ENCODE measurements at regions not wholly inside any gene's neighbourhood (a gene's known extent, or its start where the extent isn't known, plus 50 kb on each side); places are given as distances from the start of the nearest gene placed in this dataset.

DNA sequence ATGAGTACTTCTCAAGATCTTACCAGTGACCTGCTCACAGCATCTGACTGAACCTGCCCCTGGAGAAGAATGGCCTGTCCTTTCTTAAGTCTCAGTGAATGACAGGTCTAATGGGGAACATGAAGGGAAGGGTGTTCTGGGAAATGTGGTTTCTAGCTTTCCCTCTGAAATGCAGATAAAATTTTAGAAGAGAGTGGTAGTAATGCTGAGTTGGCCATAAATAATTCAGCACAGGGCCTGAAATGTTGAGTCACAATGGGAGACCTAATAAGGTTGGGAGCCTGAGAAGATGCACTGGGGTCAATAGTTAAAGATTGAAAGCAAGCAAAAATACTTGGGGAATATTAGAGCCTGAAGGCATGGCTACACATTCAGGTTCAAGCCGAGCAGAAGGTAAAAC lies 214.9 kb upstream of the ARHGAP24 start:
- DNase-seq (ENCODE audit: low read depth in 2 of 2), result no peak

- DNase-seq (ENCODE audit: low read depth in 2 of 2), result no peak
Measured at GRCh38 chr4:85265234-85265633, 209.7 kb upstream of the ARHGAP24 start.

- DNase-seq (ENCODE audit: low read depth in 2 of 2), result no peak
Measured at GRCh38 chr4:85268188-85268587, 206.8 kb upstream of the ARHGAP24 start.

DNA sequence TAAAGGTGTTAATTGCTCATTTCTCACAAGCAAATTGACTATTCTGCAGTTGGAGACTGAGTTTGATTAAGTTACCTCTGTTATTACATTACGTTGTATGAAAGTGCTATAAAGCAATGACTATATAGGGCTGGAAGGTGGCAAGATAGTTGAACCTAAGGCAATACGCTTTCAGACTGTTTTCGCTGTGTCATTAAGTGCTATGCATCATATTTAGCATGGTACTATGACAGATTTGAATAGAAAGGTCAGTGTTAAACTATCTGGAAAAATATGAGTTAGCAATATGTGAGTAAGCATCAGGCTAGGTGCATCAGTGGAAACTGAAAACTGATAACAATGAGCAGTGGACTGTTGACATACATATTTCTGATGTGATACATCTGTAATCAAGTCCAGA lies 206.0 kb upstream of the ARHGAP24 start:
- DNase-seq (ENCODE audit: low read depth in 2 of 2), result no peak

DNA sequence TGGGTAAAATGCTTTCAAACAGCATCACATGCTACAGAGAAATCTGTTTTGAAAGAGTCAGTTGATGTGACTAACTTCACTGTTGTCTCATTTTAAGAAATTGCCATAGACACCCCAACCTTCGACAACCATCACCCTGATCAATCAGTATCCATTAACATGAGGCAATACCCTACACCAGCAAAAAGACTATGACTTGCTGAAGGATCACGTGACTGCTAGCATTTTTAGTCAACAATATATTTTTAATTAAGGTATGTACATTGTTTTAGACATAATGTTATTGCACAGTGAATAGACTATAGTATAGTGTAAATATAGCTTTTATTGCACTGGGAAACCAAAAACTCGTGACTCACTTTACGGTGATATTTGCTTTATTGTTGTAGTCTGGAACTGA lies 200.0 kb upstream of the ARHGAP24 start:
- DNase-seq (ENCODE audit: low read depth in 2 of 2), result no peak

DNA sequence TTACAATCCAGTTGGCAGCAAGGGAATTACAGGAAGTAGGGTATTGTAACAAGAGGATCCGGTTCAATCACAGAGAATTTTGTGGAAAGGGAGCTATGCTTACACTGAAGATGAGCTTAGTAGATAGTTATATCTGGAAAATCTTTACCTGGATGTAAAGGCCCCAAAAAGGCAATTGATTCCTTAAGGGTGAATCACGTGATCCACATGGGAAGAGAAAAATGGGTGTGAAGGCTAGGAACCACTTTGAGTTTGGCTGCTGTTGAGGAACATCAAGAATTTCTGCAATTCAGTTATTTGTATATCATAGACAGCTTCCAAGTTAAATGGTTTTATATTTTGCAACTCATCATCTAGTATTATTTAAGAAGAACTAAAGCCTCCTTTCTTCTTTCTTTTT lies 194.0 kb upstream of the ARHGAP24 start:
- DNase-seq (ENCODE audit: low read depth in 2 of 2), result no peak

DNA sequence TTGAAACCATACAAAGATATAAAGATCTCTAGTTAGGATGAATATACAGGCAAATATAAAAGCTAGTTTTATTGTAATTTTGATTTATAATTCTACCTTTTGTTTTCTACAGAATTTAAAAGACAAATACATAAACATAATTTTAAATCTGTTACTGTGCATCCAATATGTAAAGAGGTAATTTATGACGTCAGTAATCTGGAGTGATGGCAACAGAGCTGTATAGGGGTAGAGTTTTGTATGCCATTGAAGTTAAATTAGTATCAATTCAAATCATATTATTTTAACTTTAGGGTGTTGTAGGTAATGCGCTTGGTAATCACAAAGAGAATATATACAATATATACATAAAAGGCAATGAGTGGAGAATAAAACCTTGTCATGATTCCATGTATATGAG lies 183.7 kb upstream of the ARHGAP24 start:
- DNase-seq (ENCODE audit: low read depth in 2 of 2), result no peak

DNA sequence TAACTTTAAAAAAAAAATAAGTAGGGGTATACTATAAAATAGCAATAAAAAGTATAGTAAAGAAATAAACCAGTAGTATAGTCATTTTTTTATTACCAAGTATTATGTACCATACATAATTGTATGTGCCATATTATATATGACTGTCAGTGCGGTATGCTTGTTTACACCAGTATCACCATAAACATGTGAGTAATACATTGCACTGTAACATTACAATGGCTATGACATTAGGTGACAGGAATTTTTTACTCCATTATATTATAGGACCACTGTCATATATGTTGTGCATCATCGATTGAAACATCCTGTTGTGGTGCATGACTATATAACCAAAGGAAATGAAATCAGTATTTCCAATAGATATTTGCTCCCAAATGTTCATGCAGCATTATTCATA lies 176.9 kb upstream of the ARHGAP24 start:
- no peak for DNase-seq (ENCODE audit: low read depth in 2 of 2)

DNA sequence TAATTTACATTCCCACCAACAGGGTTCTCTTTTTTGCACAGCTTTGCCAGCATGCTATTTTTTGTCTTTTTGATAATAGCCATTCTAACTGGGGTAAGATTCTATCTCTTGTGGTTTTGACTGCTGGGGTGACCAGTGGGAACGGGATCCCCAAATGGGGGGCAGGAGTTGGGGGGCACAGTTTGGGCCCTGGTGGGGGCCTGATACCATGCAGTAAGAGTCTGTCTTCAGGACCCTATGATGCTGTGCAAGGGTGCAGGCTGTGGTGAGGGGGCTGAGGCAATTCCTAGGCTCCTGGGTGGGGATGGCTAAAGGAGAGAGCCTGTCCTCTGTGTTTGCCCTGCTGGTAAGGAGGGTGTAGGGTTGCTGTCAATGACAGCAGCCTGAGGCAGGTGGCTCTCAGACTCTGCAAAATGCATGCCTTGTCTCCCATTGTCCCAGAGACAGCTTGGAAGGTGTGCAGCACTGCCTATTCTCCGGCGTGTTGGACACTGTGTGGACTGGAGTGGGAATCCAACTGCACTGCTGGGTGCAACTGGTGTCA lies 172.7 kb upstream of the ARHGAP24 start:
- no peak for DNase-seq (ENCODE audit: low read depth in 2 of 2)

- DNase-seq (ENCODE audit: low read depth in 2 of 2), result no peak
Measured at GRCh38 chr4:85302756-85303155, 172.2 kb upstream of the ARHGAP24 start.

- no peak for DNase-seq (ENCODE audit: low read depth in 2 of 2)
Measured at GRCh38 chr4:85318415-85318814, 156.5 kb upstream of the ARHGAP24 start.

DNA sequence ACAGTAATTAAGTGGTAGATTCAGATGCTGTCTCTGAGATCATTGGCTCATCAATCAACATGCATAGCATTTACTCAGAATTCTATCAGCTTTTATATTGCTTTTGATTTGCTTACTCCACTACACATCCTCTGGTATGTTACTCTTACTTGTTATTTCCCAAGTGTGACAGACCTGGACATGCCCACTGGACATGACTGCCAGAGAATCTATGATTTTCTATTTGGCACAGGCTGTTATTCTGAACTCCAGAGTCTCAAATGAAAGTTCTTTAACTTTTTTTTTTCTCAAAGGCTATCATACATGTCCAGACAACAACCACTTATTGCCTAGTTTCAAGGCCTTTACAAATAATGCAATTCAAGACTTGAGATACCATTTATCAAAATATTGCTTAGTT lies 116.1 kb upstream of the ARHGAP24 start:
- no peak for DNase-seq (ENCODE audit: low read depth in 2 of 2)

- DNase-seq (ENCODE audit: low read depth in 2 of 2), result no peak
Measured at GRCh38 chr4:85362550-85362949, 112.4 kb upstream of the ARHGAP24 start.

- no peak for DNase-seq (ENCODE audit: low read depth in 2 of 2)
Measured at GRCh38 chr4:85367815-85368214, 107.1 kb upstream of the ARHGAP24 start.

- DNase-seq (ENCODE audit: low read depth in 2 of 2), result no peak
Measured at GRCh38 chr4:85368240-85368639, 106.7 kb upstream of the ARHGAP24 start.

DNA sequence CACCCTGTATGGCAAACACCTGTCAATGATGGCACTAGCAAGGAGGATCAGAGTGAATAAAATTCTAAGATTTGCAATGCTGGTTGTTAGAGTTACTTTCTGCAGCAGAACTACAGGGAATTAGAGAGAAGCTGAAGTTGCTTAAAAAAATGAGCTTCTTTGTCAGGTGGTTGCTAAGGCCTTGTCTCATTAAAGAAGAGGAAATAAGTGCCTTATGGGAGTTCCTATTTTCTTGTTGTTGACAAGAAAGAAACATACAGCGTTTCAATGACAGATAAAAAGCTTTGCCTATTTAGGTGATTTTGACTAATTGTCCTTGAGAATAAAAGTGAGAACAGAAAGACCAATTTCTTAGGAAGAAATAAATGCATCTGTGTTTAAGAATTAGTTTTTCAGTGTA lies 106.0 kb upstream of the ARHGAP24 start:
- DNase-seq (ENCODE audit: low read depth in 2 of 2), result no peak

GRCh38 chr4:85369703-85370380 lies 105.1 kb upstream of the ARHGAP24 start:
- DNase-seq (ENCODE audit: low read depth in 2 of 2), result no peak

DNA sequence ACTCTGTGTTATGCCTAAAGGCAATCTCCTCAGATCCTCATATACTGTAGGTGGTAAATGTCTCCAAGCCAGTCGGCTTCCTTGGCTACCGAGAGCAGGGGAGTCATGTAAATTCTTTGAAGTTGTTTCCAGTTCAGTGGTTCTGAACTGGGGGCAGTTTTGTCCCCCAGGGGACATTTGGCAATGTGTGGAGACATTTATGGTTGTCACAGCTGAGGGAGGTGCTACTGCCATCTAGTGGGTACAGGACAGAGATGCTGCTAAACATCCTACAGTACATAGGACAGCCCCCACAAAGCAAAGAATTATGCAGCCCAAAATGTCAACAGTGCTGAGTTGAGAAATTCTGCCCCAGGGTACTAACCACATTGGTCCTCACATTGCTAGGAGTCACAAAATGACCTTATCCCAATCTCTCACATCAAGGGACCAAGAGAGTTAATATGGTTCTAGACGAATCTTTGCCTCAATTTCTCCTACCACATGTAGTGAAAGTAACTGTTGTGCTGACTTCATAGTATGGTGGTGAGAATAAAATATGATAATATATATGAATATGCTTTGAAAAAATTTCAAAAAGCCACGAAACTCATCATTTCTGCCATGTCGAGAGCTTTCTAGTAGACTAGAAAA lies 104.4 kb upstream of the ARHGAP24 start:
- no peak for DNase-seq (ENCODE audit: low read depth in 2 of 2)

GRCh38 chr4:85372966-85373365 lies 102.0 kb upstream of the ARHGAP24 start:
- no peak for DNase-seq (ENCODE audit: low read depth in 2 of 2)

DNA sequence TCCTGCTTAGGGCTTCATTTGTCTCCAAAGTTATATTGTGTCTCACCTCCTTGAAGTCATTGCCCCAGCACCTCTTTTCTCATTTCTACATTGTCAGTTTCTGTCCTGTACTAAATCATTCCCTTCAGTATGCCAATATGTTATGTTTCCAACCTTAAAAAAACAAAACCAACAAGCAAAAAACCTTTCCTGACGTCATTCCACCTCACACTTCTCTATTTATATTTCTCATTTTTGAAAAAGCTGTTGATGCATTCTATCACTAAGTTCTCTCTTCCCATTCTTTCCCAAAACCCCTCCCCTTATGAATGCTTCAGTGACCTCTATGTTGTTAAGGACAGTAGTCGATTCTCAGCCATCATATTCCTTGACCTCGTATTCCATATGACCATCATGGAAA lies 98.7 kb upstream of the ARHGAP24 start:
- DNase-seq (ENCODE audit: low read depth in 2 of 2), result no peak

GRCh38 chr4:85381968-85382367 lies 93.0 kb upstream of the ARHGAP24 start:
- no peak for DNase-seq (ENCODE audit: low read depth in 2 of 2)

DNA sequence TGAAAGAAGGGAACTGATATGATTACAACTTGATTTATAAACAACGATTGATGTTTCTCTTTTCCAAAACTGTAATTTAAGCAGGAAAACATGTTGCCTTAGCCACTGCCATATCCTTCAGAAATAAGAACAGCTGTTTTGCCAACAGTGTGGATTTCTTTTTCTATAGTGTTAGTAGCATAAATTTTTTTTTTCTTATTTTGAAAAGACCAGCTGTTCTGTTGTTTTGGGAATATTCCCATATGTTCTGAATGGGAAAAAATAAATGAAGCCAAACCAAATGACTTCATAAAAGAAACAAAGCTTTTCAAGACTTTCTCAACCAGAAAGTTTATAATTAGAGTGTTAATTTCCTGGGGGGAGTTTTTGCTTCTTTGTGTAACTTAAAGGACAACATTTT lies 83.9 kb upstream of the ARHGAP24 start:
- no peak for DNase-seq (ENCODE audit: low read depth in 2 of 2)

DNA sequence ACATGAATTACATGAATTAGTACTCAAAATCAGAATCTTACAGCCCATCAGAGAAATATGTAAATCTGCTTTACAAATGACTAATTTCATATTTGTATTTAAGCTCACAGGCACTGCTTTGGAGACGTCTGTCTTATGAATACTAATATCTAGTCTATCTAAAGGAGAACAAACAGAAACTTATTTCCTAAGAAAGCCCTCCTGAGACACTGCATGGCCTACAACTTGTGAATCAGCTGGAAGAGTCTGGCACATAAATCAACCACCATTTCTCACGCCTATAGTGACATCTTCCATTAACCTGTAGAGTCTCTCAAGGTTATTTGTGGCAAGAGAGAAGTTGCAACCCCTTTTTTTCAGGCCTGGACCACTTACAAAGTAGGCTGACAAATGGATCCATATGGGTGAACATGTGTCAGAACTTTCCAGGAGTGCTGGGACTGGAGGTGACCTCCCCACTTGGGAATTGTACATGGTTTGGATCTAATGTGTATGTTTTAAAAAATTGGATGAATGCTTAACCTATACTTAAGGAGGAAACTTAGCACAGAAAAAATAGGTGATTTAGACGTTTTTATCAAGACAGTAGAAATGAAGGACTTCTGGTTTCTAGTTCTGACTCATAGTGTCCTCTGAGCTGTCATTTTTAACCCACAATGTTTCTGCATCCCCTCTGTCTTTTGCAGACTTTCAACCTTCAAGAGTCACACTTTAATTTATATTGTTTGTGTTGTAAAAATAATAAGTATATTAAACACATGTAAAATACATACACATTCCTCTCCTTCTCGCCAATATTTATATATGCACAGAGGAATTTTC lies 83.2 kb upstream of the ARHGAP24 start:
- DNase-seq (ENCODE audit: low read depth in 2 of 2), result no peak
